GM18951 (cell line): ENCODE measurements at regions not wholly inside any gene's neighbourhood (a gene's known extent, or its start where the extent isn't known, plus 50 kb on each side); places are given as distances from the start of the nearest gene placed in this dataset.

Experiments used
- POLR2A ChIP-seq: IDR thresholded peaks from 4 replicates; pipeline ENCODE4 v1.6.1; 2011; ENCODE audit warnings: mild to moderate bottlenecking; ENCODE audit not compliant: insufficient read length, insufficient read depth; ENCODE audit errors: extremely low read depth
- in situ Hi-C: fragments of 300-500 bp; cut with MboI; formaldehyde crosslinking; loops from one replicate; pipeline ENCODE4 v1.12.0; 2022; ENCODE audit warnings: low sequenced_read_pairs, mixed read lengths, inconsistent platforms; ENCODE audit not compliant: unreplicated experiment

GRCh38 chr2:57868619-57869139, 177.9 kb upstream of the VRK2 start:
- in situ Hi-C loops: no loop called here
- no peak for TF ChIP-seq POLR2A

GRCh38 chr2:57869758-57870344, 176.8 kb upstream of the VRK2 start:
- in situ Hi-C loops: no loop called here

GRCh38 chr2:57876313-57876712, 170.3 kb upstream of the VRK2 start:
- in situ Hi-C loops: no loop called here
- no peak for TF ChIP-seq POLR2A

More at GRCh38 chr2:57869758-57870344, 176.8 kb upstream of the VRK2 start:
- no peak for TF ChIP-seq POLR2A

- in situ Hi-C loops: no loop called here
- TF ChIP-seq POLR2A: no peak
Observed at GRCh38 chr2:57877811-57878170, 168.8 kb upstream of the VRK2 start.

GRCh38 chr2:57878171-57878865, 168.3 kb upstream of the VRK2 start:
- no peak for TF ChIP-seq POLR2A
- in situ Hi-C loops: no loop called here

- TF ChIP-seq POLR2A: no peak
- in situ Hi-C loops: no loop called here
Observed at GRCh38 chr2:57878866-57879210, 167.8 kb upstream of the VRK2 start.

GRCh38 chr2:57880446-57880845, 166.2 kb upstream of the VRK2 start:
- in situ Hi-C loops: no loop called here
- no peak for TF ChIP-seq POLR2A

- in situ Hi-C loops: no loop called here
- TF ChIP-seq POLR2A: no peak
Observed at GRCh38 chr2:57880967-57881366, 165.6 kb upstream of the VRK2 start.

GRCh38 chr2:57881998-57882888, 164.4 kb upstream of the VRK2 start:
- TF ChIP-seq POLR2A: no peak
- in situ Hi-C loops: no loop called here

- in situ Hi-C loops: no loop called here
Observed at GRCh38 chr2:57882895-57883515, 163.6 kb upstream of the VRK2 start.

GRCh38 chr2:57884281-57884680, 162.3 kb upstream of the VRK2 start:
- TF ChIP-seq POLR2A: no peak
- in situ Hi-C loops: no loop called here

More at GRCh38 chr2:57882895-57883515, 163.6 kb upstream of the VRK2 start:
- no peak for TF ChIP-seq POLR2A

- no peak for TF ChIP-seq POLR2A
- in situ Hi-C loops: no loop called here
Observed at GRCh38 chr2:57885742-57886141, 160.9 kb upstream of the VRK2 start.
